HG02588 (cell line): ENCODE measurements at regions not wholly inside any gene's neighbourhood (a gene's known extent, or its start where the extent isn't known, plus 50 kb on each side); places are given as distances from the start of the nearest gene placed in this dataset.

ENCODE experiments used
- ATAC-seq: cut with Tn5 transposase; IDR thresholded peaks from one replicate; pipeline ENCODE4 v1.9.1; 2021; ENCODE audit warnings: mild to moderate bottlenecking, moderate library complexity; ENCODE audit not compliant: unreplicated experiment

- ATAC-seq = no peak
Measured at GRCh38 chr2:143893371-143893770, 626.5 kb downstream of the ZEB2 start.

DNA sequence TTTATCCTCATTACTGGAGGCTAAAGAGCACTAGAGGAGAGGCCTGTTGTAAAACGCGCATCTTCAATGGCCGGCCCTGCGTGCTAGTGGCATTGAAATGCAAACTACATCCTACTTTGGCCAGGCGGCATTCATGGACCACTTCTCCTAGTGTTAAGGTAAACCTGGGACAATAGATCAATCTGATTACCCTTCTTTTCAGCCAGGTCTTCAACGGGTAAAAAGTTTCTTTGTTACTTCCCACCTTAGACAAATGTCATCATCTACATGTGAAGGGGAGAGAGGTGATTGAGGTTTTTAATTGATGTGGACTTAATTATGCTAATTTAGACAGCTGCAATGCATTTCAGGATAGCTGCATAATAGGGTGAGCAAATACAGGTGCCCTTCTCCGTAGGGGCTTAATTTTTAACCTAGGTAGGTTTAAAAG lies 628.0 kb downstream of the ZEB2 start:
- no peak for ATAC-seq

DNA sequence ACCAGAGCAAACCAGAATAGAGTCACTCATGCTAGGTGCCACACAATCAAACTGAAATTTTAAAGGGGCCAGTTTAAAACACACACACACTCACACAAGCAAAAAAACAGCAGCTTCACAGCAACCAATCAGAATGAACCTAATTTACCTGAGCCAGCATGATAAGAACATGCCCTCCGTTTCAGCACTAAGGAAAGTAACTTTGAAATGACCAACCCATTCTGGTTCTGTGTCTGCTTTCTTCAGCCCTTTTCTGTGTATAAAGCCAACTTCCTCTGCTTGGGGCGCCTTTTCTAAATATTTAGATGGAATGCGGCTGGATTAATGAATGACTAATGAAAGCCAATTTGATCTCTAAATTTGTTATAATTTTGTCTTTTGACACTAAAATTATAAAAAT lies 629.1 kb downstream of the ZEB2 start:
- ATAC-seq = no peak

GRCh38 chr2:143889216-143889615 lies 630.7 kb downstream of the ZEB2 start:
- no peak for ATAC-seq

DNA sequence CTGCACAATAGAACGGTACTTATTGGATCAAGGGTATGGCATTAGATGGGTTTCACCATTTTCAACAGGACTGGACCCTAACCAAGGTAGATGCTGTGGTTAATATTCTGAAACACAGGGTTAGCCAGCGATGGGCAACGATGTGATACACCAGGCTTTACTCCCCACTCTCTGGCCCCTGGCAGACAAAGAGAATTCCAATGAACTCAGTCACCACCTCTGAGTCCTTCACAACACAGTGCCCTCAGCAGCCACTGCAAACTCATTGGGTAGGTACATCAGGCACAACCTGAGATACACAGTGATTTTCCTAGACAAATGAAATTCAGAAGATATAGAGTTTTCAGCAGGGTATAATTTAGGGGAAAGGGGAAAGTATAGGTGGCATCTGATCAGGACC lies 634.5 kb downstream of the ZEB2 start:
- no peak for ATAC-seq

GRCh38 chr2:143881246-143881645 lies 638.7 kb downstream of the ZEB2 start:
- no peak for ATAC-seq

DNA sequence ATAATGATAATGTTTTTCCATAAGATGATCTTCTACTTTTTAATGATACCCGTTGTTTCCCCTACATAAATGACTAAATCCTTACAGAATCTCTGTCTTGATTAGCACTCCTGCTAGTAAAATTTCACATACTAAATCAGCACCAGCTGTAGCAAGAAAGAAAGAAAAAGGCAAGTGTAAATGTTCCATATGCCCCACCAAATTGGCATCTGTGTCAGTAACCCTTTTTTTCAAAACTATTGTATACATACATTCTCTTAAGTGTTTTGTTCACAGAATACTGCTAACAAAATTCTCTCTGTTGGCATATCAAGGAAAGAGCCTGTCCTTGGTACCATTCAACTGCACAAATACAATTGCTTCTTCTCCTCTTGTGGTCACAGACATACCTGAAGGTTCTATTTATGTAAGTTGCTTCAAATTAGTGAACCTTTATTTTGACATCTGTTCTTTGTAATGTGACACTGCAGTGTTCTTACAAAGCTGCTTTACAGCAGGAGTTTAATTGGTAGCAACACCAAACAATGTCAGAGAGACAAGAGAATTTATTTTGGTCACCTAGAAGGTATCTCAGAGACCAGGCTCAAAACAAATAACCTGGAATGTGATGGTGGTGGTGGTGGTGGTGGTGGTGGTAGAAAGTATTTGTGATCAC lies 641.9 kb downstream of the ZEB2 start:
- no peak for ATAC-seq

DNA sequence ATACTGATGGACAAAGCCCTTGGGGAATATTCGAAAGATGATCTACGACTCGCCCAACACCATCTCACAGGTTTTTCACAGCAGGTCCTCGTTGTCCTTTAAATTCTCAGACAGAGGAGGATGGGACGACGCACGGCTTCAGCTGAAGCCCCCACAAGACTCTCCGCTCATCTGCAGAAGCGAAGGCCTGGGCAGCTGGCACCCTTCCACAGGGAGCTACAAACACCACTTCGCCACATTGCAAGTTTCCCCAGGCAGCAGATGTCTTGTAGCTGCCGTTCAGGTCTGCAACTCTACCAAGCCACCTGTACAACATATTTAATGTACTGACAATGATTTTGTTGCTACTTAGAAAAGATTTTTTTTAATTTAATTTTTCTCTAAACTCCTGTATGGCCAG lies 642.9 kb downstream of the ZEB2 start:
- no peak for ATAC-seq

DNA sequence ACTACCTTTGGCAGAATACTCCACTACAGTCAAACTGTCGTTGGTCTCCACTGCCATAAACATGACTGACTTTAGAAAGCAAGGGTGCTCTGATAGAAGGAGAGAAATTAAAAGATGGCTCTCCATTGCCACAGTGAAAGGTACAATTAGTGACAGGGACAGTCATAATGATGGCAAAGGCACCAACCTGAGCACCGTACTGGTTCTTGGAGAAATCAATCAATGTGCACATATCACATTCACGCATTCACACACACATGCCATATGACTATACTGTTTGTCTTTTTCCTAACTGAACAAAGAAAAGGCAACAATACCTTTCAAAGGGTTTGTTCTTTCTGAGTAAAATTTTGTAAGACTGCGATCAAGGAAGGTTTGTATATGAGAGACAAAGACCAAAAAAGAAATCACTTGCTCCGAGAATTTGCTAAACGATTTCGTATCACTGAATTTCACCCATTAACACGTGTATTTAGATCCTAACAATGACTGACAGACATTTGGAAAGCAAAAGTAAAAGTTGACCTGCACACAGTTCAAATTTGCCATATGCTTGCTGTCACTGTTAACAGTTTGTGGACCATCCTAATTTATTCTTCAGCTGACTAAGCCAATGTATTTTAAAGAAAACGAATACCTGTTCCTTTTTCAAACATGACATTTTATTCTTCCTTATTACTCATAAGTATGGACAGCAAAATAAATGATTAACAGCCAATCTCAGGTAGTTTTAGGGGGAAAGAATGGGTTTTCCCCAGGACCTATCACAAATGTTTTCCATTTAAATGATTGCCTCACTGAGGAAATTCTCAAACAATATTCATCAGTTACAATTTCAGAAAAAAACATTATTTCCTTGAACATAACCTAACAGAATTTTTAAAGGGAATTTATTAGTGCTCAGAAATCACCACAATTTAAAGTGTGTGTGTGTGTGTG lies 644.4 kb downstream of the ZEB2 start:
- no peak for ATAC-seq

GRCh38 chr2:143873886-143874285 lies 646.0 kb downstream of the ZEB2 start:
- ATAC-seq = no peak

- no peak for ATAC-seq
Measured at GRCh38 chr2:143870696-143871095, 649.2 kb downstream of the ZEB2 start.

DNA sequence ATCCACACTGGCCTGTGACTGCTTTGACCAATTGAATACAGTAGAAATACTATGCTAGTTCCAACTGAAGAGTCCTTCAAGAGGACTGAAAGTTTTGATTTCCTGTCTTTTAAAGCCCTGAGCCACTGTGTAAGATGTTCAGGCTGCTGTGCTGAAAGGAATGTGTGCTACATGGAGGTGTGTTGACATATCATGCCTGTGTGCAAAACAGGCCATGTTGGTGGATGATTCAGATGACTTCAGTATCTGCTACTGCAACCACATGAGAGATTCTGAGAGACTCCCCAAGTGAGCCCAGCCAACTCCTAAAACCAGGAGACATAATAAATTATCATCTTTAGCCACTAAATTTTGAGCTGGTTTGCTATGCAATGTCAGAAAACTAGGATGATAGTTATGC lies 662.9 kb downstream of the ZEB2 start:
- ATAC-seq = no peak

GRCh38 chr2:143852759-143853158 lies 667.2 kb downstream of the ZEB2 start:
- no peak for ATAC-seq

GRCh38 chr2:143850084-143850483 lies 669.8 kb downstream of the ZEB2 start:
- ATAC-seq = no peak

GRCh38 chr2:143847257-143847656 lies 672.7 kb downstream of the ZEB2 start:
- ATAC-seq = no peak

DNA sequence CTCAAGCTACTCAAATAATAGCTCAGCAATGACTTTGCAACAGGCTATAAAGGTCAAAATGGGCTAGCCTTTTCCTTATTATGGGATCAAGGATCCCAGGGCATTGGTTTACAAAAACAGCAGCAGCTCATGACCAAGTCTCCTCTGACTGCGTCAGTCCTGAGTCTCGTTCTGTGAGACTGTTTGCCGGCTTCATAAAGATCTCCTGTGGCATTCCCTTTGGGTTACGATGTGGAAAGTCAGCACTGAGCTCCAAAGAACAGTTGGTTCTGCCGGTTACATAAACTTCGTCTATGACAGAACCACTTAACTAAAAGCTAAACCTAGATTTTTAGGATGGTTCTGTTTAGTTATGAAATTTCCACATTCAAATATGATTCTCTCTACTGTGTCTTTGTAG lies 674.9 kb downstream of the ZEB2 start:
- no peak for ATAC-seq

- no peak for ATAC-seq
Measured at GRCh38 chr2:143843686-143844085, 676.2 kb downstream of the ZEB2 start.

GRCh38 chr2:143842836-143843235 lies 677.1 kb downstream of the ZEB2 start:
- no peak for ATAC-seq

- ATAC-seq = no peak
Measured at GRCh38 chr2:143841935-143842334, 678.0 kb downstream of the ZEB2 start.

DNA sequence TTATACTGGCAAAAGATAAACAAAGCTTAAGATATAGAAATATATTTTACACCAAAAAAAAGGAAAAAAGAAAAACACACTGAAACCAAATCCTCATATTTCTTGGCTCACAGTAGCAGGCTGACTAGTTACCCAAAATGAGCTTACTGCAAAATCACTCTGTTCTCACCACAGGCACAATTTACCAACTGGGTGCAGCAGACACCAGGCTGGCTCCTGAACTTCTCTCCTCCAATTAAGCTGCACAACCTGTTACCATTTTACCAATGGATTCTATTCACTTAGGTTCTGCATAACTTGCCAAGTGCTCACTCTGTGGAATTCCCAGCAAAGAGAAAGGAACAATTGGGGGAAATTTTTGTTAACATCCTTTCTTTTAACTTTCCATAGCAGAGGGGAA lies 679.3 kb downstream of the ZEB2 start:
- ATAC-seq = no peak

- no peak for ATAC-seq
Measured at GRCh38 chr2:143840194-143840593, 679.7 kb downstream of the ZEB2 start.

GRCh38 chr2:143839456-143839855 lies 680.5 kb downstream of the ZEB2 start:
- ATAC-seq = no peak
